Memory B cell (primary cell): ENCODE measurements at regions not wholly inside any gene's neighbourhood (a gene's known extent, or its start where the extent isn't known, plus 50 kb on each side); places are given as distances from the start of the nearest gene placed in this dataset.

Experiments used
- ATAC-seq: fragments of 150-1000 bp; cut with Tn5 transposase; 2 replicates; pipeline ENCODE4 v1.10.0; 2021; ENCODE audit warnings: low read depth, mild to moderate bottlenecking, moderate library complexity
- DNase-seq, 2 donors: peaks; one replicate each; pipeline ENCODE4 v3.0.0; 2022; ENCODE audit warnings: low spot score in 2 of 2
- H3K27ac Mint-ChIP-seq: one replicate; pipeline ENCODE4 v1.8.0; 2022; ENCODE audit warnings: mild to moderate bottlenecking, moderate library complexity, mixed read lengths
- H3K27me3 Mint-ChIP-seq: one replicate; pipeline ENCODE4 v1.8.0; 2022; ENCODE audit warnings: mixed read lengths
- H3K36me3 Mint-ChIP-seq: one replicate; pipeline ENCODE4 v1.8.0; 2022; ENCODE audit warnings: mild to moderate bottlenecking, mixed read lengths
- H3K4me1 Mint-ChIP-seq: one replicate; pipeline ENCODE4 v1.8.0; 2022; ENCODE audit warnings: mixed read lengths
- H3K4me3 Mint-ChIP-seq: one replicate; pipeline ENCODE4 v1.8.0; 2022; ENCODE audit warnings: mild to moderate bottlenecking, moderate library complexity, mixed read lengths
- H3K9me3 Mint-ChIP-seq: one replicate; pipeline ENCODE4 v1.8.0; 2022; ENCODE audit warnings: mixed read lengths

- ATAC-seq (no peak), DNase-seq (no peak)
- no peak overlapping the region for H3K4me3 Mint-ChIP-seq
- no peaks in the 10 kb centered on the region for H3K36me3 Mint-ChIP-seq
- no peak overlapping the region for H3K27ac Mint-ChIP-seq
- H3K9me3 Mint-ChIP-seq, result peaks cover 2% of the 10 kb centered on the region
- H3K27me3 Mint-ChIP-seq, result peaks cover 14% of the 10 kb centered on the region
- H3K4me1 Mint-ChIP-seq, result peaks cover 5% of the 10 kb centered on the region
Measured at GRCh38 chr1:88145752-88146151, 538.3 kb upstream of the PKN2 start.

GRCh38 chr1:88149686-88150085, 534.4 kb upstream of the PKN2 start:
- H3K27ac Mint-ChIP-seq, result no peak overlapping the region
- peaks cover 2% of the 10 kb centered on the region for H3K9me3 Mint-ChIP-seq
- DNase-seq (no peak), ATAC-seq (no peak)
- H3K27me3 Mint-ChIP-seq, result peaks cover 12% of the 10 kb centered on the region
- H3K4me3 Mint-ChIP-seq, result no peak overlapping the region
- H3K36me3 Mint-ChIP-seq, result no peaks in the 10 kb centered on the region
- no peaks in the 10 kb centered on the region for H3K4me1 Mint-ChIP-seq

- no peak overlapping the region for H3K4me3 Mint-ChIP-seq
- peaks cover 2% of the 10 kb centered on the region for H3K9me3 Mint-ChIP-seq
- H3K27ac Mint-ChIP-seq, result no peak overlapping the region
- peaks cover 9% of the 10 kb centered on the region for H3K27me3 Mint-ChIP-seq
- no peaks in the 10 kb centered on the region for H3K4me1 Mint-ChIP-seq
- no peaks in the 10 kb centered on the region for H3K36me3 Mint-ChIP-seq
- DNase-seq (no peak), ATAC-seq (no peak)
Measured at GRCh38 chr1:88150330-88150729, 533.7 kb upstream of the PKN2 start.

GRCh38 chr1:88163187-88163586, 520.9 kb upstream of the PKN2 start:
- peaks cover 12% of the 10 kb centered on the region for H3K27me3 Mint-ChIP-seq
- H3K27ac Mint-ChIP-seq, result no peak overlapping the region
- no peaks in the 10 kb centered on the region for H3K4me1 Mint-ChIP-seq
- H3K9me3 Mint-ChIP-seq, result no peaks in the 10 kb centered on the region
- no peaks in the 10 kb centered on the region for H3K36me3 Mint-ChIP-seq
- no peak overlapping the region for H3K4me3 Mint-ChIP-seq
- DNase-seq (no peak), ATAC-seq (no peak)

- Mint-ChIP-seq H3K27me3 (peaks cover 13% of the 10 kb centered on the region), H3K9me3 (no peaks in the 10 kb centered on the region), H3K4me3 (no peak overlapping the region), H3K27ac (no peak overlapping the region), H3K4me1 (no peaks in the 10 kb centered on the region), H3K36me3 (no peaks in the 10 kb centered on the region)
- DNase-seq, result no peak
- no peak for ATAC-seq
Measured at GRCh38 chr1:88168126-88168525, 515.9 kb upstream of the PKN2 start.

- no peak for ATAC-seq
- no peaks in the 10 kb centered on the region for H3K36me3 Mint-ChIP-seq
- no peaks in the 10 kb centered on the region for H3K9me3 Mint-ChIP-seq
- H3K27ac Mint-ChIP-seq, result no peak overlapping the region
- H3K4me1 Mint-ChIP-seq, result no peaks in the 10 kb centered on the region
- no peak overlapping the region for H3K4me3 Mint-ChIP-seq
- H3K27me3 Mint-ChIP-seq, result peaks cover 10% of the 10 kb centered on the region
- DNase-seq, result no peak
Measured at GRCh38 chr1:88169139-88169538, 514.9 kb upstream of the PKN2 start.

GRCh38 chr1:88169939-88170338, 514.1 kb upstream of the PKN2 start:
- DNase-seq, result no peak
- no peaks in the 10 kb centered on the region for H3K4me1 Mint-ChIP-seq
- no peaks in the 10 kb centered on the region for H3K9me3 Mint-ChIP-seq
- peaks cover 8% of the 10 kb centered on the region for H3K27me3 Mint-ChIP-seq
- no peaks in the 10 kb centered on the region for H3K36me3 Mint-ChIP-seq
- H3K4me3 Mint-ChIP-seq, result no peak overlapping the region
- H3K27ac Mint-ChIP-seq, result no peak overlapping the region
- ATAC-seq, result no peak

- Mint-ChIP-seq H3K4me1 (no peaks in the 10 kb centered on the region), H3K27ac (no peak overlapping the region), H3K9me3 (no peaks in the 10 kb centered on the region), H3K36me3 (no peaks in the 10 kb centered on the region), H3K4me3 (no peak overlapping the region), H3K27me3 (peaks cover 1% of the 10 kb centered on the region)
- ATAC-seq (no peak), DNase-seq (no peak)
Measured at GRCh38 chr1:88175120-88175630, 508.9 kb upstream of the PKN2 start.

GRCh38 chr1:88175631-88176226, 508.3 kb upstream of the PKN2 start:
- DNase-seq, result no peak
- Mint-ChIP-seq H3K4me3 (no peak overlapping the region), H3K4me1 (peaks cover 4% of the 10 kb centered on the region), H3K9me3 (no peaks in the 10 kb centered on the region), H3K27me3 (peaks cover 1% of the 10 kb centered on the region), H3K36me3 (no peaks in the 10 kb centered on the region), H3K27ac (no peak overlapping the region)
- no peak for ATAC-seq

- Mint-ChIP-seq H3K36me3 (no peaks in the 10 kb centered on the region), H3K27ac (no peak overlapping the region), H3K4me3 (no peak overlapping the region), H3K27me3 (no peaks in the 10 kb centered on the region), H3K4me1 (peaks cover 10% of the 10 kb centered on the region), H3K9me3 (no peaks in the 10 kb centered on the region)
- DNase-seq (no peak), ATAC-seq (no peak)
Measured at GRCh38 chr1:88179943-88180342, 504.1 kb upstream of the PKN2 start.

- Mint-ChIP-seq H3K27me3 (no peaks in the 10 kb centered on the region), H3K27ac (no peak overlapping the region), H3K36me3 (no peaks in the 10 kb centered on the region), H3K4me3 (no peak overlapping the region), H3K4me1 (peaks cover 10% of the 10 kb centered on the region), H3K9me3 (no peaks in the 10 kb centered on the region)
- DNase-seq (peak; percentile 62 to 69), ATAC-seq (peak; percentile 100)
Measured at GRCh38 chr1:88180449-88181108, 503.5 kb upstream of the PKN2 start.

- Mint-ChIP-seq H3K4me1 (peaks cover 26% of the 10 kb centered on the region), H3K27ac (no peak overlapping the region), H3K9me3 (no peaks in the 10 kb centered on the region), H3K4me3 (no peak overlapping the region), H3K27me3 (no peaks in the 10 kb centered on the region), H3K36me3 (peaks cover 1% of the 10 kb centered on the region)
- ATAC-seq, result no peak
- DNase-seq, result no peak
Measured at GRCh38 chr1:88186911-88187310, 497.2 kb upstream of the PKN2 start.

GRCh38 chr1:88188038-88188437, 496.0 kb upstream of the PKN2 start:
- DNase-seq (no peak), ATAC-seq (no peak)
- Mint-ChIP-seq H3K27ac (no peak overlapping the region), H3K27me3 (no peaks in the 10 kb centered on the region), H3K9me3 (no peaks in the 10 kb centered on the region), H3K4me3 (no peak overlapping the region), H3K36me3 (peaks cover 4% of the 10 kb centered on the region), H3K4me1 (peaks cover 35% of the 10 kb centered on the region)

GRCh38 chr1:88189525-88189924, 494.5 kb upstream of the PKN2 start:
- peaks cover 31% of the 10 kb centered on the region for H3K4me1 Mint-ChIP-seq
- H3K27me3 Mint-ChIP-seq, result no peaks in the 10 kb centered on the region
- DNase-seq (no peak), ATAC-seq (no peak)
- H3K36me3 Mint-ChIP-seq, result peaks cover 4% of the 10 kb centered on the region
- peak overlapping the region; percentile 22 for H3K4me3 Mint-ChIP-seq
- peak overlapping the region; percentile 76 for H3K27ac Mint-ChIP-seq
- no peaks in the 10 kb centered on the region for H3K9me3 Mint-ChIP-seq

GRCh38 chr1:88191917-88192316, 492.2 kb upstream of the PKN2 start:
- Mint-ChIP-seq H3K4me3 (peak overlapping the region; percentile 63), H3K36me3 (peaks cover 4% of the 10 kb centered on the region), H3K4me1 (peaks cover 30% of the 10 kb centered on the region), H3K9me3 (no peaks in the 10 kb centered on the region), H3K27ac (peak overlapping the region; percentile 87), H3K27me3 (no peaks in the 10 kb centered on the region)
- ATAC-seq (peak; percentile 96), DNase-seq (peak; percentile 15 to 19)
